HG03135 (cell line): ENCODE measurements at regions not wholly inside any gene's neighbourhood (a gene's known extent, or its start where the extent isn't known, plus 50 kb on each side); places are given as distances from the start of the nearest gene placed in this dataset.
A peak's percentile ranks its signal among the peaks of the same experiment; 100 is the strongest.
"Not testable (repeated sequence)": the region's sequence is repeated elsewhere in the genome, so short reads cannot be mapped to it uniquely, and the experiment has no call there.

Experiments
- ATAC-seq: cut with Tn5 transposase; IDR thresholded peaks from one replicate; pipeline ENCODE4 v1.9.1; 2021; ENCODE audit warnings: mild to moderate bottlenecking, moderate library complexity; ENCODE audit not compliant: unreplicated experiment

DNA sequence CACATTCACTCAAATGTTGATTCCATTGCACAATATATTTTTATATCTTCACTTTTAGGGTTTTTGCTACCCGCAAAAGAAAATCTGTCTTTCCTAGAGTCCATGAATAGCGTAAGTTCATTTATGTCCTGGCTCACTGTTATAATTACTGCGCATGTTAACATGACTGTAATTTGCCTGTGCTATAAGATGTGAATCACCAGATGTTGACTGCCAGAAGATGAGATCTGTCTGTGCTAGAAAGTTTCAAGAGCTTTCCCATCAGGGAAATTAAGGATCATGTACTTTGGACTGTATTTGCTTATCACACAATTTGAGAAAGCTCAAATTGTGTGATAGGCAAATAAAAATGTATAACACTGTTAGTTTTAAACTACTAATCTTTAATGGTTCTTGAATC is 322.5 kb downstream of the CHL1 start:
- ATAC-seq: no peak

DNA sequence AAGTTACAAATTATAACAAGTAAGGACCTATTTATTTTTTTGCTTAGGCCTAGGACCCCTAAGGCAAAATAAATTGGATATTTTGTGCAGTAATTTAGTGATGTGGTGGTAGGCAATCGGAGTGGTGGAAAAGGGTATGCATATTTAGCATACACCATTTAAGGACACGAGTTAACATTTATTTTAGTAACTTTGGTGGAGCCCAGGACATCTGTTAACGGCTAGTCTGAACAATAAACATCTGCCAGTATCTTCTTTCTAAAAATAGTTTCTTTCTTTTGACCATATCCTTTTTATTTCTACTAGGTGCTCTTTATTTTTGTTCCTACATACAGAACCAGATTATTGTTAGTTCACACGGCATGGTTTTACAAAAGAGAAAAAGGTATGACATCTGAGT is 326.3 kb downstream of the CHL1 start:
- ATAC-seq: no peak

DNA sequence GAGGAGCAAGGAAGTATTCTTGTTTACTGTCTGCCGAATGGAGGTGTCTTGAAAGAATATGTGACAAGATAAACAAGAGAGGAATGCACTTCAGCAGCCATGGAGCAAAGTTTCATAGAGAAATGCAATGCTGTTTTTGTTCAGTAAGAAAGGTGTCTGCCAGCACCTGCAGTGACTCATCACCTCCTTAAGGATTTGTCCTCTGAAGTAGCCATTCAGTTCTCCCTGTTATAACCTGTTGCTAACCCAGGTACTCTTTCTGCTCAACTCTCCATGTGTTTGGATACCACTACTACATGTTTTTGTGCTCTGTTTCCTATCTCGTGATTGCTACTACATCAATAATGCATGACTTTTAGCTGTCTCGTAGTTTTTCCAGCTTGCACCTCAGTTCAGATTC is 328.9 kb downstream of the CHL1 start:
- no peak for ATAC-seq

DNA sequence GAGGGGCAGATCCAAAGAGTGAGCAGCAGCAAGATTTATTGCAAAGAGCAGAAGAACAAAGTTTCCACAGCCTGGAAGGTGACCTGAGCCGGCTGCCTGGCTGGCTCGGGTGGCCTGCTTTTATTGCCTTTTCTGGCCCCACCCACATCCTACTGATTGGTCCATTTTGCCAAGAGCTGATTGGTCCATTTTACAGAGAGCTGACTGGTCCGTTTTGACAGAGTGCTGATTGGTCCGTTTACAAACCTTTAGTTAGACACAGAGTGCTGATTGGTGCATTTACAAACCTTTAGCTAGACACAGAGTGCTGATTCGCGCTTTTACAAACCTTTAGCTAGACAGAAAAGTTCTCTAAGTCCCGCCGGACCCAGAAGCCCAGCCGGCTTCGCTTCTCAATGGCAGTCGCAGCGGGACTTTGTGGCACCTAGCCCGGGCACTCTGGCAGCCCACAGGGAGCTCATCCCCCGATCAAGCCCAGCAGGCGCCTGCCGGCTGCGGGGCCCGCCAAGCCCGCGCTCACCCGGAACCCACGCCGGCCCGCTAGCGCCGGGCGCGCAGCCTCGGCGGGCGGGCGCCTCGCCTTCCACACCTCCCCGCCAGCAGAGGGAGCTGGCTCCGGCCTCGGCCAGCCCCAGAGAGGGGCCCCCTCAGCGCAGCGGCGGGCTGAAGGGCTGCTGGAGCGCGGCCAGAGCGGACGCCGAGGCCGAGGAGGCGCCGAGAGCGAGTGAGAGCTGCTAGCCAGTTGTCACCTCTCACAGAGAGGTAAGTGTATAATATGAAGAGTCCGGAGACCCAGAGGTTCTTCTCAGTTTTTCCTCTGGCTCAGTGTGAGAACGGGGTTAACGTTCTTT is 339.2 kb downstream of the CHL1 start:
- ATAC-seq: peak; percentile 75

DNA sequence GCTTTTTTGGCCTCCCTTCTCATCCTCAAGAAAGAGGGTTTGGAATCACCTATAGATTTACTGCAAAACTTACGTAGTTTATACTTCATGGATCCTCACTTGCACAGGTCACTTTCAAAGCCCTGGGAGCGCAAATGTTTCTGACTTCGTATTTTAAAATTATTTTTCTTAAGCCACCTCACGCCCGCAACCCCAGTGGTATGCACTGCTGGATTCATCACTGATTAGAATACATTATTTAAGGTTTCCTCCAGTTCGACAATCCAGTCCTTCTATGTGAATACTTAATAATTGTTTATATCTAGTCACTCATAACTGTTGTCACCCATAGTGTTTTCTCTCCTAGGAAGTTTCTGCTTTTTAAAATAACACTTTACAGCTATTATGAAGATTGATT is 339.9 kb downstream of the CHL1 start:
- ATAC-seq: peak; percentile 20

GRCh38 chr3:541062-541801 is 344.7 kb downstream of the CHL1 start:
- ATAC-seq: no peak

GRCh38 chr3:542021-542420 is 345.5 kb downstream of the CHL1 start:
- ATAC-seq: no peak

GRCh38 chr3:549636-550035 is 353.1 kb downstream of the CHL1 start:
- ATAC-seq: no peak

DNA sequence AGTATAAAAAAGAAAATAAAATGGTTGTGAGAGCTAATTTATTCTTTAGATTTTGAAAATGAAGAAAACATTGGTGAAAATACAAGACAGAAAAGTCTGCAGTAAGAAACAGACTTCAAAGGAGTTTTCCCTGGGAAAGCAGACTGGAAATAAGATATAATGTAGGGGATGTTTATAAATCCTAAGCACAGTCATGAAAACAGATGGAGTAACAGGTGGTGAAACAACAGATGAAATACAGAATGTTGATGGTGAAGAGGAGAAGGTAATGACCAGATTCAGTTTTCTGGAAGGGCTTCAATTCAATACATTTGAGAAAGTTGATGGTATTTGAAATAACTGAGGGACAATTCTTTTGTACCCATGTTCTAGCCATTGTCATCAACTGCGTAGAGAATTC is 353.9 kb downstream of the CHL1 start:
- ATAC-seq: no peak

- ATAC-seq: peak; percentile 98
These were observed 361.4 kb downstream of the CHL1 start for GRCh38 chr3:557972-558371.

- no peak for ATAC-seq
These were observed 371.1 kb downstream of the CHL1 start for GRCh38 chr3:567488-568185.

GRCh38 chr3:579529-579928 is 383.0 kb downstream of the CHL1 start:
- ATAC-seq: not testable (repeated sequence)

GRCh38 chr3:589066-589465 is 392.5 kb downstream of the CHL1 start:
- not testable (repeated sequence) for ATAC-seq

- not testable (repeated sequence) for ATAC-seq
These were observed 400.7 kb downstream of the CHL1 start for GRCh38 chr3:597304-597703.

GRCh38 chr3:597746-598145 is 401.2 kb downstream of the CHL1 start:
- ATAC-seq: not testable (repeated sequence)

DNA sequence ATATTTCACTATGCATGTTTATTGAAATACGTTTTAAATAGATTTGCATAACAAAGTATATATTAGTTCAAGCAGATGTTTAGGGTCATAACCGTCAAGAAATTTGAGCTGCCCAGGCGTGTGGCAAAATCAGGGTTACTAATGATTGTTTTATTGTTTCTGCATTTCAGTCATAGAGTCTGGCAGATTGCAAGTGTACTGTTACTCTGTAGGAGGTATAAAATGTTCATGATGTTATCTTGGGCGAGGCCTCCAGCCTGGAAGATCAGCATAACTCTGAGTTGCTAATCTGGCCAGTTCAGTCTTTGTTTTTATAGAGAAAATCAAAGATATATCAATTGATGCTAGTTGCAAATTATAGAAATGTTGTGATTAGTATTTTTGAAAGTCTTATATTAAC is 410.9 kb downstream of the CHL1 start:
- ATAC-seq: not testable (repeated sequence)

- no peak for ATAC-seq
These were observed 425.2 kb downstream of the CHL1 start for GRCh38 chr3:621714-622113.

DNA sequence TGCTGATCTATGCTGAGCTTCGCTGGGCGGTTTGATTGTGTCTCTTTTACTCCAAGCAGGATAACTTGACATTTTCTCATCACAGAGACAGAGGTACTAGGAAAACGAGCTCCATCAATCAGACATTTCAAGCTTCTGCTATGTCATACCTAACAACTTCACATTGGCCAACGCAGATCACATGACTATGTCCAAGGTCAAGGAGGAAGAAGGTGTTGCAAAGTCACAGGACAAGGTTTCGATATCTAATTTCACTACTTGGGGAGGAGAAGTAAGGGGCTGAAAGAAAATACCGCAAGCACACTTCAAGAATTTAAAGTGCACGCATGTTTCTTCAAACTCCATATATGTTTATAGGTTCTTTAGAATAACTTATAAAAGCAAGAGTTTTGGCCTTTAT is 425.8 kb downstream of the CHL1 start:
- no peak for ATAC-seq

DNA sequence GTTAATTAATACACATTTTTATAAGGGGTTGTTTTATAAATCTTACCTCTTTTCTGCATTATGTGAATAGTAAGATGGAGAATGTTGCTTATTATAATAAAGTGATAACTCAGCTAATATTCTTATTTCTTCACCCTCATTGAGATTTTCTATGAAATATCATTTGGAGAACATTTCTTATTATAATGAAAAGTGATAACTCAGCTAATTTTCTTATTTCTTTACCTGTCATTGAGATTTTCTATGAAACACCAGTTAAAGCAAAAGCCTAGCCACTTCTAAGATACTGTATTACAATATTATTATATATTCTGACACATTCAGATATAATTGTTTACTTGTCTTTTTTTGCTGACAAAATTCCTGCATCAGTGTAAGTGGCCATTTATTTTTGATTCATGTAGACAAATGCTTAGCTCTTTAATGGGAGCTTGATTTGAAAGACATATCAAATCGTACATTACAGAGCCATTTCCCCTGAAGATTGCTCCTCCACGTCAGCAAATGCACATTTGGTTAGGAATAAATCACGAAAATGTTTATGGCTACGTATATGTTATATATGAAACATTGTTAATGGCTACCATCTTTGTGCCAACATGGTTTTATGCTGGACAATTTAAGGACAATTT is 427.5 kb downstream of the CHL1 start:
- no peak for ATAC-seq

DNA sequence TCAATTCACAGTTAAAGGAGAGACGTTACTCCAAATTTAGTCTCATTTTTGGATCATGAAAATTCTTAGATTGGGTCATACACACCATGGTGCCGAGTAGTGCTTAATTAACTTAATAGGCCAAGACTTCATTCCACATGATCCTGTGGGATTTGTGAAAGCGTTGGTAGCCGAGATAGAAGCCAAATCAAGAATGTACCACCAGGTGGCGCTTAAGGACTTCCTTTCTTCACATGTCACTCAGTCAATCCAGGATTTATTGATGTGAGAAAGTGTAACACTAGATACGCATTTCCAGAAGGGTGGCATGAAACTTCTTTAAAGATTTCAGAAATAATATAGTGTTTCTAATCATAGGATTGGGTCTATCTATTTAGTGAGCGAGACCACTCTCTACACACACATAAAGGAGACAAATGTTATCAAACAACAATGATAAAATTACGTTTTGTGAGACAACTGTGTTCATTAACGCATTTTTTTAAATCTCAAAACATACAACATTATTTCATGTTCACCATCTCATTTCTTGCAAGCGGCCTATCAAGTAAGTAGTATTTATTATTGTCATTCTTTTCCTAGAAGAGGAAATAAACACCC is 436.1 kb downstream of the CHL1 start:
- no peak for ATAC-seq

GRCh38 chr3:634511-634910 is 437.9 kb downstream of the CHL1 start:
- ATAC-seq: no peak
